ENCODE measurements at regions not wholly inside any gene's neighbourhood (a gene's known extent, or its start where the extent isn't known, plus 50 kb on each side); places are given as distances from the start of the nearest gene placed in this dataset.
"Not testable (repeated sequence)": the region's sequence is repeated elsewhere in the genome, so short reads cannot be mapped to it uniquely, and the experiment has no call there.

DNA sequence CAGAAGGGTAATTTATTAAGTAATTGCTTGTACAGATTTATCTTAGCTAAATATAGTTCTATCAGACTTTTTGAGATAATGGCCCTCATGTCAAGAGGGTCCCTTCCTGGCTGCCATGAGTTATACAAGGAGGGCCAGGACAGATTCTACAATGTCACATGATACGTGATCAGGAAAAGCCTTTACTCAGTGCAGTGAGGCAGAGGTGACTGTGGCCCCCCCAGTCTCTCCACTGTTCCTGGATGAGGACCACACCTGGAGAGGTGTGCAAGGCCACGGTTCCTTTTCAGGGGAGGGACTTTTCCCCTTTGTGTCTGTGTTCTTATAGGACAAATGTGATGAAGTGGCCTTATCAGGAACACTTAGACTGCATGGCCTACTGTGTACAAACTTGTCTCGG is 54.3 kb upstream of the LRCH1 start:
- Mint-ChIP-seq H3K4me1 (no peaks in the 10 kb centered on the region), H3K27ac (no peak overlapping the region), H3K36me3 (no peaks in the 10 kb centered on the region), H3K27me3 (no peaks in the 10 kb centered on the region), H3K9me3 (no peaks in the 10 kb centered on the region), H3K4me3 (no peak overlapping the region)
- no peak for ATAC-seq

DNA sequence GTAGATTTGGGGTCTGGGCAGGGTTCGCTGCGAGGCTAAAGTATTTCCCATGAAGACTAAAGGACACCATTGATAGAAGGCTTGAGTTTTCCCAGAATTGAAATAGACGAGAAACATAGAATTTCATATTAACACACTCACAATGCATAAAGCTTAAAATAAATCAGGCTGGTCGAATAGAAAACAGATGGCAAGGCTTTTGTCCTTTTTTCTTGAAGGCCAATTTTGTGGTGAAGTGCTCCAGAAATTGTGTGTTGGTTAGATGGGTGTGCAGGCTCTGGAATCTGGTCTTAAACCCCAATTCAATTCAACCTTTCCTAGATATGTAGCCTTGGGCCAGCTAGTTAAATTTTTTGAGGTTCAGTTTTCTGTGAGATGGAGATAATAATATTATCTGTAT is 56.9 kb upstream of the LRCH1 start:
- Mint-ChIP-seq H3K36me3 (no peaks in the 10 kb centered on the region), H3K4me3 (no peak overlapping the region), H3K27ac (no peak overlapping the region), H3K27me3 (no peaks in the 10 kb centered on the region), H3K4me1 (no peaks in the 10 kb centered on the region), H3K9me3 (no peaks in the 10 kb centered on the region)
- no peak for ATAC-seq

DNA sequence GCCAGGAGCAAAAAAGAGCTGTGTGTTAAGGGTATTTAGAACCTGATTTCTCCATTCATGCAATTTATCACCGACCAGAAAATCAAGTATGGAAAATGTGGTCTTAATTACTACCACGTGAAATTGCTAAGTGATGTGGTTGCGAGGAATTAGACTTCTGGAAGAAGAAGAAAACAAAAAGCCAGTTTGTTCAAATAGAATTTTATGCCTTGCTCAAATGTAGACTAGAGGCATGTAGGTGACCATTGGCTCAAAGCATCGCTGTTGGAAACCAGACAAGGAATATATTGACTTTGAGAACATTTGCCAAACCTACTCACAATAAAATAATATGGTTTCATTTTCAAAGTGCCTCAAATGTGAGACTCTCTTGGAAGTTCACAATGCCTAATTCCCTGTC is 57.3 kb upstream of the LRCH1 start:
- H3K27ac Mint-ChIP-seq, result no peak overlapping the region
- H3K4me3 Mint-ChIP-seq, result no peak overlapping the region
- no peaks in the 10 kb centered on the region for H3K27me3 Mint-ChIP-seq

DNA sequence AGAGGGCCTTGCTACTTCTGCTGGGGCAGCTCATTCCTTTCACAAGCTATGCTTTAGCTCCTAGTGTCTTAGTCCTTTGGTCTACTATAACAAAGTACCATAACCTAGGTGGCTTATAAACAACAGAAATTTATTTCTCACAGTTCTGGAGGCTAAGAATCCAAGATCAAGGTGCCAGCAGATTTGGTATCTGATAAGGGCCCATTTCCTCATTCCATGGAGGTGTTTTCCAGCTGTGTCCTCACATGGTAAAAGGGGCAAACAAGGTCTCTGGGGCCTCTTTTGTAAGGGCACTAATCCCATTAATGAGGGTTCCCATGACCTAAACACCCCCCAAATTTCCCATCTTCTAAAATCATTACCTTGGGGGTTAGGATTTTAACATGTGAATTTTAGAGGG is 57.9 kb upstream of the LRCH1 start:
- Mint-ChIP-seq H3K27me3 (no peaks in the 10 kb centered on the region), H3K27ac (no peak overlapping the region), H3K36me3 (no peaks in the 10 kb centered on the region), H3K4me1 (no peaks in the 10 kb centered on the region), H3K4me3 (no peak overlapping the region), H3K9me3 (no peaks in the 10 kb centered on the region)
- ATAC-seq, result no peak

More for the DNA sequence above, 57.3 kb upstream of the LRCH1 start:
- Mint-ChIP-seq H3K4me1 (no peaks in the 10 kb centered on the region), H3K36me3 (no peaks in the 10 kb centered on the region), H3K9me3 (no peaks in the 10 kb centered on the region)
- ATAC-seq, result no peak

DNA sequence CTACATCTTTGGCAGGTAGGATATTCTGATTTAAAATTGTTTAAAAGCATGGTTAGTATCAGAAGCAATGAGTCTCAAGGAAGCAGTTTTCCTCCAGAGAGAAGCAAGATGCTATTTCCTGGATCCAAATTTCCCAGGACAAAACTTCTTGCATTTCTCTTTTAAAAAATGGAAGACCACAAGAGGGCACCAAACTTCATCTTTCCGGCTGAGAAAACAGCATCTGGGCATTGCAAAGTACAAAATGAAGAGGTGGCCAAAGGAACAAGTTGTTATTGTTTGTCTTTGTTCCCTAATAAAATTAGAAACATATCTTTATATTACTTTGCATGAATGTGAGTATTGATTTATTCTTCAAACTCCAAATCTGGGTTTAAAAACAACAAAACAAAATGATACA is 60.0 kb upstream of the LRCH1 start:
- H3K36me3 Mint-ChIP-seq, result no peaks in the 10 kb centered on the region
- H3K4me3 Mint-ChIP-seq, result no peak overlapping the region
- H3K27me3 Mint-ChIP-seq, result no peaks in the 10 kb centered on the region
- no peak overlapping the region for H3K27ac Mint-ChIP-seq
- ATAC-seq, result no peak
- no peaks in the 10 kb centered on the region for H3K4me1 Mint-ChIP-seq
- H3K9me3 Mint-ChIP-seq, result no peaks in the 10 kb centered on the region

DNA sequence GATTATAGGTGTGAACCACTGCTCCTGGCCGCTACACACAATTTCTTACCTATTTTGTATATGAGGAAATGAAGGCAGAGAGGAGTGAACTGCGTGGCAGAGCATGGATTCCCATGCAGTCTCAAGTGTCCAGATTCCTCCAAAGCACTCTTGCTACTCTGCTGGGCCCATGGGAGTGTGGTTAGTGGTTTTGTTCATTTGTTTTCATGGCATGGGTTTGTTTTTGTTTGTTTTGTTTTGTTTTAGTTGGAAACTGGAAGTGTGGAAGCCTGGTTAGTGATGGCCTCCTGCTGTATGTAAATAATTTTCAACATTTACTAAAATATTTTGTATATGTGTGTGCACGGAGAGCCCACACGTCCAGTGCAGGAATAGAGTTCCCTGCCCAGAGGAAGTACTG is 61.3 kb upstream of the LRCH1 start:
- Mint-ChIP-seq H3K9me3 (no peaks in the 10 kb centered on the region), H3K4me1 (no peaks in the 10 kb centered on the region), H3K4me3 (no peak overlapping the region), H3K27me3 (no peaks in the 10 kb centered on the region), H3K36me3 (no peaks in the 10 kb centered on the region), H3K27ac (no peak overlapping the region)
- no peak for ATAC-seq

DNA sequence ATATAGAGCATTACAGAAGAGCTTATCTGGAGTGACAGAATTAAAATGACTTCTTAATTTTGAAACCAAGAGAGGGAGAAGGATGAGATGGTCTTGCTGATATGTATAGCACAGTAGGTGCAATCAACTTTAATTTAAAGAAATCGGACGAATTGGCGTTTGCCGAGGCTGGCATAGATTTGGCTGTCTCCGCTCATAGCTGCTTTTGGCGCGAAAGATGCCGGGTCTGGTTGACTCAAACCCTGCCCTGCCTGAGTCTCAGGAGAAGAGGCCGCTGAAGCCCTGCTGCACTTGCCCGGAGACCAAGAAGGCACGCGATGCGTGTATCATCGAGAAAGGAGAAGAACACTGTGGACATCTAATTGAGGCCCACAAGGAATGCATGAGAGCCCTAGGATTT is 62.3 kb upstream of the LRCH1 start:
- ATAC-seq, H3K9me3 Mint-ChIP-seq, H3K4me1 Mint-ChIP-seq, H3K27me3 Mint-ChIP-seq, H3K4me3 Mint-ChIP-seq, H3K36me3 Mint-ChIP-seq, H3K27ac Mint-ChIP-seq: not testable (repeated sequence)

DNA sequence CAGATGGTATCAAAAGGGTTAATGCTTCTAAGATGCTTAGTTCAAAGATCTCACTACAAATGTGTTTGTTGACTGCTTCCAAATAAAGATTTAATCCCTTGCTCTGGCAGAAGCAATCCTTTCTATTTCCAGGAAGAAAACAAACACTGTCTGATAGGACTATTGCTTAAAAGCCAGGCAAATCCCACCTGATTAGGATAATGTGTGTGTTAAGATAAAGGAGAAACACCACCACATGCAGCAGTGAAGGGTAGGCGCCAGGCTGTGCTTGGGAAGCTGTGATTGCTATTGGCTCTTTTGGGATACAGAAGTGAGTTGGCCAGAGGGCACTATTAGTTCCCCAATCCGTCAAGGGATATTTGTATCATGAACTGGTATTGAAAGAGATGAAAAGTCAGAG is 62.8 kb upstream of the LRCH1 start:
- no peak for ATAC-seq
- H3K27me3 Mint-ChIP-seq, result no peaks in the 10 kb centered on the region
- no peak overlapping the region for H3K27ac Mint-ChIP-seq
- H3K4me1 Mint-ChIP-seq, result no peaks in the 10 kb centered on the region
- H3K4me3 Mint-ChIP-seq, result no peak overlapping the region
- H3K36me3 Mint-ChIP-seq, result no peaks in the 10 kb centered on the region
- peaks cover 5% of the 10 kb centered on the region for H3K9me3 Mint-ChIP-seq

DNA sequence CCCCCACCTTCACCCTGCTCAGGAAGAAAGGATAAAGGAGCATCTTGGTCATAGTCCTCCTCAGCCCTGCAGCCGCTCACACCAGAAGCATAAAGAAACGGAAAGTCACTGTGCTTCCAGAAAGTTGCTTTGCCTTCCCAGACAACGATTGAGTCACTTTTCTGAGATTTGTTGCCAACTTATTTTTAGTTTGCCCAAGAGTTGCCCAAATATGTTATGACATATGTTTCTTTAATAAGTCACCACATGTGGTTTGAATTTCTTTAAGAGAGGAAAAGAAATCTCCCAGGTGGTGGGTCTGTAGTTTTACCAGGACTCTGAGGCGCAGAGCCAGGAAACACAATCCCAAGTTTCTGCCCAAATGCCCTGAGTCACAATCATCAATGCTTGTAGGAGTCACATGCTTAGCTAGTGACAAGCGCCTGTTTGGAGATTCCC is 63.4 kb upstream of the LRCH1 start:
- H3K9me3 Mint-ChIP-seq, result peaks cover 9% of the 10 kb centered on the region
- no peaks in the 10 kb centered on the region for H3K36me3 Mint-ChIP-seq
- H3K4me3 Mint-ChIP-seq, result no peak overlapping the region
- H3K27me3 Mint-ChIP-seq, result no peaks in the 10 kb centered on the region
- no peak overlapping the region for H3K27ac Mint-ChIP-seq
- no peaks in the 10 kb centered on the region for H3K4me1 Mint-ChIP-seq
- no peak for ATAC-seq

DNA sequence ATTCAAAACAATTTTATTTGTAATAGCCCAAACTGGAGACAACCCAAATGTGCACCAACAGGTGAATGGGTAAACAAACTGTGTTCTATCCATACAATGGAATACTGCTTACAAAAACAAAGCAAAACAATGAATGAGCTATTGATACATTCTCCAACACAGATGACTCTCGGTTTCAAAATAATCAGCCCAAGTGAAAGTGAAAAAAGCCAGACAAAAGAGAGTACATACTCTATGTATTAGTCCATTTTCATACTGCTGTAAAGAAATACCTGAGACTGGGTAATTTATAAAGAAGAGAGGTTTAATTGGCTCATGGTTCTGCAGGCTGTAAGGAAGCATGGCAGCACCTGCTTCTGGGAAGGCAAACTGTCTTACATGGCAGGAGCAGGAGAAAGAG is 65.2 kb upstream of the LRCH1 start:
- H3K36me3 Mint-ChIP-seq, result no peaks in the 10 kb centered on the region
- no peak overlapping the region for H3K4me3 Mint-ChIP-seq
- H3K27ac Mint-ChIP-seq, result no peak overlapping the region
- no peaks in the 10 kb centered on the region for H3K27me3 Mint-ChIP-seq
- no peaks in the 10 kb centered on the region for H3K4me1 Mint-ChIP-seq
- ATAC-seq, result no peak
- peaks cover 16% of the 10 kb centered on the region for H3K9me3 Mint-ChIP-seq

DNA sequence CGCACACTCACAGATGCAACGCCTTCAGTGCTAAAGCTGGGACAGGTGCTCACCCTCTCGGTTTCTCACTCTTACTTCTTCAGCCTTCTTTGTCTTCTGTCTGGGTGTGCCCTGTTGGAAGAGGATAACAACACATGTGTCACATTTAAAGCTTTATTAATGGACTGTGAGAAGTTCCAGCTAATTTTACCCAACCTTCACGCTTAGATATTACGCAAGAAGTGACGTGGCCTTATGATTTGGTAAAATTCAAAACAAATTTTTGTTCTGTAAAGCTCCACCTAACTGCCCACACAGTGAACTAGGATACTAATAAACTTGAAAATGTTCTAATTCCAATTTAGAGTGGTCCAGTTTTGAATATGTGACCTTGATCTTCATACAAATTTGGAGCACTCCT is 66.7 kb upstream of the LRCH1 start:
- no peak for ATAC-seq
- Mint-ChIP-seq H3K27ac (no peak overlapping the region), H3K27me3 (no peaks in the 10 kb centered on the region), H3K4me3 (no peak overlapping the region), H3K9me3 (peaks cover 20% of the 10 kb centered on the region), H3K4me1 (no peaks in the 10 kb centered on the region), H3K36me3 (no peaks in the 10 kb centered on the region)

DNA sequence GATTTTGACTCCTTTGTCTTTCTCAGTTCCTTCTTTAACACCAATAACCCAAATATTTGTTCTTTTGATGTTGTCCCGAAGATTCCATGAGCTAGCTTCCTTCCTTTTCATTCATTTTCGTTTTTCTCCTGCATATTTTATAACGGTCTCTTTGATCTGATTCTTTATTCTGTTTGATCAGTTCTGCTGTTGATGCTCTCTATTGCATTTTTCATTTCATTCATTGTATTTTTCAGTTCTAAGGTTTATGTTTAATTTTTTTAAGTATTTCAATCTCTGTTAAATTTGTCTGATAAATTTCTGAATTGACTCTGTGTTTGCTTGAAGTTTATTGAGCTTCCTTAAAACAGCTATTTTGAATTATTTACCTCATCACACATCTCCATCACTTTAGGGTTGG is 68.4 kb upstream of the LRCH1 start:
- no peaks in the 10 kb centered on the region for H3K27me3 Mint-ChIP-seq
- no peaks in the 10 kb centered on the region for H3K36me3 Mint-ChIP-seq
- H3K4me3 Mint-ChIP-seq, result no peak overlapping the region
- H3K9me3 Mint-ChIP-seq, result peaks cover 20% of the 10 kb centered on the region
- no peak overlapping the region for H3K27ac Mint-ChIP-seq
- ATAC-seq, result no peak
- no peaks in the 10 kb centered on the region for H3K4me1 Mint-ChIP-seq

DNA sequence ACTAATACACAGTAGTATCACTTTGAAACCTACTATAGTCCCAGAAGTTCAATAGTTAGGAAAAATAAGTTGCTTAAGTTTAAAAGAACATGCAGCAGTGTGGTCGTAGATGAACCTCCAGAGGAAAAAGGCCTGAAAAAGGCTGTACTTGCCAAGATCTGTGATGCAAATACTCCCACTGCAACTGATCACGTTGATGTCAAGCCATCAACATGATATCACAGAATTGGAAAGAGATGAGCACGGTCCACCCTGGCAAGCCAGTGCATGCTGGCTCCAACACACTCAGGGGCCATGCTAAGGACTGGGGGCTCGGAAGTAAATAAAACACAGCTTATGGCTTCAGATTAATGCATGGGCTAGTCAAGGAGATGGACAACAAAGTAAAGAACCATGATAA is 71.8 kb upstream of the LRCH1 start:
- Mint-ChIP-seq H3K9me3 (peaks cover 18% of the 10 kb centered on the region), H3K27ac (no peak overlapping the region), H3K4me3 (no peak overlapping the region), H3K36me3 (no peaks in the 10 kb centered on the region), H3K27me3 (no peaks in the 10 kb centered on the region), H3K4me1 (no peaks in the 10 kb centered on the region)
- ATAC-seq, result no peak

DNA sequence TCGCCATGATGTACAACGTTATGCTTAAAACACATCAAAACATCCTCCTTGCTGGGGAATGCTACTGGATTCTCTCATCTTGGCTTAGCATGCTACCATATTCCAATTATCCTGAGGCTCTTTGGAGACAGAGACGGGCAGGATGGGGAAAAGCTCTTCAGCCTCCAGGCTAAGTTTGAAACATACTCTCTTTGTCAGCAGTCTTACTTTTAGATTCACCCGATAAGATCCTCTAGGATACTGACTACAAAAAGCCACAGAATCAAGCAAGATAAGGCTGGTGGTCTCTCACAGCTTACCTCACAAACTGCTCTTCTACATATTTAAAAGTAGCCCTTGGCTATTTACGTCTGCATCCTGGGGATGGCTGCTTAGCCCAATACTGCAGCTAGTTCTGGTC is 72.8 kb upstream of the LRCH1 start:
- Mint-ChIP-seq H3K36me3 (no peaks in the 10 kb centered on the region), H3K9me3 (peaks cover 15% of the 10 kb centered on the region), H3K4me1 (no peaks in the 10 kb centered on the region), H3K27ac (no peak overlapping the region), H3K27me3 (no peaks in the 10 kb centered on the region), H3K4me3 (no peak overlapping the region)
- no peak for ATAC-seq

DNA sequence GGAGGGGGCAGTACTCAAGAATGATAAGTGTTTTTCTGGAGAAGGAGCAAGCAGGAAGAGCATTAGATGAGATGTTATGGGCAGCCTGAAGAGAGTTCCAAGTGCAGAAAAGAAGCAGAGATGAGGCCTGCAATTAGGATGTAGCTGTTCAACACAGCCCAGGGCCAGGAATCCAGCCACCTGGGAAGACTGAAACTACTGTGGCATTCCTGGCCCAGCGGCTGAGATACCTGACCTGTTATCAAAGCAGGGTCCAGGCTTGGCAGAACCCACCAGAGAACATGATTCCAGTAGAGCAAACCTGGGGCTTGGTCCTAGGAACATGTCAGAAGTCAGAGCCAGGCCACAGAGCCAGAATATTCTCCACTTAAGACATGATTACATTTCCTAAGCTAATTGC is 73.3 kb upstream of the LRCH1 start:
- peaks cover 12% of the 10 kb centered on the region for H3K9me3 Mint-ChIP-seq
- H3K4me3 Mint-ChIP-seq, result no peak overlapping the region

DNA sequence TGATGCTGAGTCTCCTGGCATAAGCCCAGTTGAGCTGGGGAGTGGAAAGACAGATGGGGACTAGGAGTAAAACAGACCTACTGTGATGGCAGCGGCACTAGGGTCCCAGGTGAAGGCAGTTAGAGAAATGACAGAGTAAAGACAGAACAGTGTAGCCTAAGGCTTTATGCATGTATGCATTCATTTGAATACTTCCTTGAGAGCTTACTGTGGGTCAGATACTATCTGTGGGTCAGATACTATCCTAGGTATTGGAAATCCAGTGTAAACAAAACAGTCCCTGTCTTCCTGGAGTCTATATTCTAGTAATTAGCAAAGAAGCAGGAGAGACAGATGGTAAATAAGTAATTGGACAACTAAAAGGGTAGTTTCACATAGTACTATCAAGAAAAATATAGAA is 73.7 kb upstream of the LRCH1 start:
- ATAC-seq, result no peak
- Mint-ChIP-seq H3K4me3 (no peak overlapping the region), H3K36me3 (no peaks in the 10 kb centered on the region), H3K27me3 (no peaks in the 10 kb centered on the region), H3K9me3 (peaks cover 8% of the 10 kb centered on the region), H3K27ac (no peak overlapping the region), H3K4me1 (no peaks in the 10 kb centered on the region)

More for the DNA sequence above, 73.3 kb upstream of the LRCH1 start:
- no peak for ATAC-seq
- H3K27ac Mint-ChIP-seq, result no peak overlapping the region
- no peaks in the 10 kb centered on the region for H3K36me3 Mint-ChIP-seq
- H3K27me3 Mint-ChIP-seq, result no peaks in the 10 kb centered on the region
- H3K4me1 Mint-ChIP-seq, result no peaks in the 10 kb centered on the region

DNA sequence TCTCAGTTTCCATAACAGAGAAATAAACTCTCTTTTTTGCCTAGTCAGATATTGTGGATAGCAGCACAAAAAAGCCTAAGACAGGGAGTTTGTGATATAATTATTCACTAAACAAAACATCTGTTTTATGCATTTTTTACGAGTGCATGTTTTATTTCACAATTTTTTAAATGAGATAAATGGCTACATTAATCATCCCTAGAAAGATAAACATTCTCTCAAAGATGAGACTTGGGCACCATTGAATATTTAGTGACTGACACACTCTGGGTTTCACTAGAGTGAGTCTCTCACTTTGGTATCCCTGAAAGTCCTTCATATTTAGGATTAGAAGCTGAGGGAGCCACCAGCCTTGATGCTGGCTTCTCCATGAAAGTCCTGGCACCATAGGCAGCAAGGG is 74.3 kb upstream of the LRCH1 start:
- ATAC-seq, result no peak
- Mint-ChIP-seq H3K9me3 (peaks cover 8% of the 10 kb centered on the region), H3K4me3 (no peak overlapping the region), H3K27ac (no peak overlapping the region), H3K36me3 (no peaks in the 10 kb centered on the region), H3K27me3 (no peaks in the 10 kb centered on the region), H3K4me1 (no peaks in the 10 kb centered on the region)
